RWPE2 (cell line): ENCODE measurements at regions not wholly inside any gene's neighbourhood (a gene's known extent, or its start where the extent isn't known, plus 50 kb on each side); places are given as distances from the start of the nearest gene placed in this dataset.
A peak's percentile ranks its signal among the peaks of the same experiment; 100 is the strongest.

Experiments
- ATAC-seq: fragments of 200-7000 bp; cut with Tn5 transposase; 3 replicates; pipeline ENCODE4 v1.9.1; 2021; ENCODE audit warnings: low read depth
- DNase-seq: peaks from one replicate; pipeline ENCODE4 v3.0.0-alpha.2; 2020; ENCODE audit warnings: low spot score
- H3K27ac ChIP-seq: fragments of 450-650 bp; 2 replicates; pipeline ENCODE4 v1.5.1; 2017; ENCODE audit warnings: mild to moderate bottlenecking; ENCODE audit not compliant: poor library complexity, severe bottlenecking
- H3K27me3 ChIP-seq: fragments of 250-450 bp; sonication (Bioruptor Pico); 2 replicates; pipeline ENCODE4 v1.5.1; 2021; ENCODE audit warnings: mild to moderate bottlenecking, moderate library complexity; ENCODE audit not compliant: insufficient read depth, poor library complexity, severe bottlenecking
- H3K36me3 ChIP-seq: fragments of 250-450 bp; sonication (Bioruptor Pico); 2 replicates; pipeline ENCODE4 v1.5.1; 2020; ENCODE audit warnings: low read depth, mild to moderate bottlenecking, moderate library complexity
- H3K4me1 ChIP-seq: fragments of 250-450 bp; sonication (Bioruptor Pico); 2 replicates; pipeline ENCODE4 v1.5.1; 2021; ENCODE audit warnings: mild to moderate bottlenecking, moderate library complexity; ENCODE audit not compliant: insufficient read depth, poor library complexity, severe bottlenecking
- H3K4me3 ChIP-seq: fragments of 250-450 bp; sonication (Bioruptor Pico); 2 replicates; pipeline ENCODE4 v1.5.1; 2021; ENCODE audit warnings: mild to moderate bottlenecking, moderate library complexity; ENCODE audit not compliant: severe bottlenecking
- H3K9me3 ChIP-seq: fragments of 250-450 bp; sonication (Bioruptor Pico); 2 replicates; pipeline ENCODE4 v1.5.1; 2021; ENCODE audit warnings: mild to moderate bottlenecking, moderate library complexity; ENCODE audit not compliant: severe bottlenecking
- CTCF ChIP-seq: fragments of 450-650 bp; IDR thresholded peaks from one replicate; pipeline ENCODE4 v1.5.1; 2017; ENCODE audit warnings: mild to moderate bottlenecking, moderate library complexity; ENCODE audit not compliant: poor library complexity, severe bottlenecking

DNA sequence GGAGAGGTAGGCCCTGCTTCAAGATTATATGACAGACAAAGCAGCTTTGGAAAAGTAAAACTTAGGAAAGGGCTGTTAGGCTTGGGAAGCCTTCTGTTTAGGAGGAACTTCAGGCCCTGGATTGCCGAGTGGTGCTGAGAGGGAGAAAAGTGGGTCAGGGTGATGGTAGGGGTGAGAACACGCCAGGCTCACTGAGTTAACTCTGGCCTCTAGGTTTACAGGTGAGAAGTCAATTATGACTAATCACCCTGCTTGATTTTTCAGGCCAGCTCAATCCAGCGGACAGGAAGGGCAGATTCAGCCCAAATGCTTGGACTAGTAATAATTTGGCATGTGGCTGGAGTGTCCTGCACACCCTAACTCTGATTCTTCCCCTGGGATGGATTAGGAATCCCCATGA is 365.1 kb upstream of the LMCD1 start:
- H3K27me3 ChIP-seq, result no peaks in the 10 kb centered on the region
- ATAC-seq, result no peak
- no peak for TF ChIP-seq CTCF
- no peak overlapping the region for H3K4me3 ChIP-seq
- no peak for DNase-seq
- H3K4me1 ChIP-seq, result no peaks in the 10 kb centered on the region
- no peak overlapping the region for H3K27ac ChIP-seq
- H3K9me3 ChIP-seq, result no peaks in the 10 kb centered on the region
- no peaks in the 10 kb centered on the region for H3K36me3 ChIP-seq

- Histone ChIP-seq H3K9me3 (no peaks in the 10 kb centered on the region), H3K27me3 (no peaks in the 10 kb centered on the region), H3K4me3 (no peak overlapping the region), H3K36me3 (no peaks in the 10 kb centered on the region), H3K4me1 (no peaks in the 10 kb centered on the region), H3K27ac (no peak overlapping the region)
- ATAC-seq (peak; percentile 48; the same call in 1 of the 3 replicates), DNase-seq (no peak)
- no peak for TF ChIP-seq CTCF
Measured at GRCh38 chr3:8143186-8143585, 358.4 kb upstream of the LMCD1 start.

GRCh38 chr3:8145661-8146060 is 356.0 kb upstream of the LMCD1 start:
- no peaks in the 10 kb centered on the region for H3K4me1 ChIP-seq
- H3K9me3 ChIP-seq, result no peaks in the 10 kb centered on the region
- H3K27ac ChIP-seq, result no peak overlapping the region
- no peaks in the 10 kb centered on the region for H3K27me3 ChIP-seq
- no peak overlapping the region for H3K4me3 ChIP-seq
- DNase-seq (no peak), ATAC-seq (no peak)
- no peaks in the 10 kb centered on the region for H3K36me3 ChIP-seq
- TF ChIP-seq CTCF, result no peak

DNA sequence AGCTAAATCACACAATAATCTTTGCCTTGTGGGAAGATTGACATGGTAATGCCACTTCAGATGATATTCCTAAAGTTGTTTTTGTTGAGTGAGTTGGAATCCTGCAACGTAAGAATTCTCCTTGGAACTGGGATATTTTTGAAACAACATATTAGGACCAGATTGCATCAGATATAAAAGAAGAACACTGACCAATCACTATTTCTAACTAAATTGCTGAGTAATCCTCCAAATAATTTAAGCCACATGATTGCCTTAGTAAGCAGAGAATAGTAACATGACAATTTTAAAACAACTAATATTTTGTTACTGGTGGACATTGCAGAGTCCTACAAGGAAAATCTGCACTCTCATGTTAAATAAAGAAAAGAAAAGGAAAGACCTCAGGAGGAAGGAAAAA is 353.9 kb upstream of the LMCD1 start:
- no peaks in the 10 kb centered on the region for H3K9me3 ChIP-seq
- DNase-seq, result no peak
- H3K27ac ChIP-seq, result no peak overlapping the region
- no peaks in the 10 kb centered on the region for H3K27me3 ChIP-seq
- TF ChIP-seq CTCF, result no peak
- H3K4me3 ChIP-seq, result no peak overlapping the region
- H3K36me3 ChIP-seq, result no peaks in the 10 kb centered on the region
- no peaks in the 10 kb centered on the region for H3K4me1 ChIP-seq
- ATAC-seq, result no peak

DNA sequence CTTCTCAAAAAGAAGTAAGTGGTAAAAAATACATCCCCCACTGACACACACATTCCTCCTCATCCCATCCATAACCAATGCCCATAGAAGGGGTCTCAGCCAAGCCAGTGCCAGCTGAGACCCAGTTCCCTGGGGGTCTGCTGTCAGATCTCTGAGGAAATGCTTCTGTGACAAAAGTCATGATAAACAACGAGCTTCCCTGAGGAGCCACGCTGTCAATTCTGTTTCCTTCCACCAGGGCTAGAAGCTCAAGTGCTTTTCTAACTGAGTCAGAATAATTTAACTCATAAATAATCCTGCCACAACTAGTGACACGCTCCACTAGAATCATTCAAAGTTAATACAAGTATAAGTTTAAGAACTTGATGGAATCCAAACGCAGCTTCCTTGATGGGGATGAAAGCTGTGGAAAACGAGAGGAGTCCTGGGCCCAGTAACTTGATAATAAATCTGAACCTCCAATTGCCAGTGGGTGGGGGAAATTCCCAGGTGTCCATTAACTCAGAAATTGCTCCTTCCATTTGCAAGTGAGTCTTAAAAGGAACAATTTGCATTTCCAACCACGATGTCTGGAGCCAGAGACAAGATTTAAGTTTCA is 348.7 kb upstream of the LMCD1 start:
- ATAC-seq (no peak), DNase-seq (no peak)
- no peak for TF ChIP-seq CTCF
- Histone ChIP-seq H3K27me3 (no peaks in the 10 kb centered on the region), H3K9me3 (no peaks in the 10 kb centered on the region), H3K4me1 (no peaks in the 10 kb centered on the region), H3K4me3 (no peak overlapping the region), H3K36me3 (no peaks in the 10 kb centered on the region), H3K27ac (no peak overlapping the region)
